ENCODE measurements at regions not wholly inside any gene's neighbourhood (a gene's known extent, or its start where the extent isn't known, plus 50 kb on each side); places are given as distances from the start of the nearest gene placed in this dataset.

DNA sequence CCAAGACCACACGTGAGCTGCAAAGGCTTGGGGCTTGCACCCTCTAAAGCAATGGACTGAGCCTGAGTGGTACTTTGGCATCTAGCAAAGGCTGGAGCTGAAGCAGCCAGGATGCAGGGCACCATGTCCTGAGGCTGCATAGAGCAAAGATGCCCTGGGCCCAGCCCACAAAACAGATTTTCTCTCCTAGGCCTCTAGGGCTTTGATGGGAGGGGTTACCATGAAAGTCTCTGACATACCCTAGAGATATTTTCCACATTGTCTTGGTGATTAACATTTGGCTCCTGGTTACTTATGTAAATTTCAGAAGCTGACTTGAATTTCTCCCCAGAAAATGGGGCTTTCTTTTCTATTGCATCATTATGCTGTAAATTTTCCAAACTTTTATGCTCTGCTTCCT lies 438.3 kb downstream of the SLC16A7 start:
- Histone ChIP-seq H3K9me3 (ENCODE audit: control insufficient read depth in 4 of 4, low read length in 3 of 4) (peaks cover 0 to 10% (median 2%) of the 10 kb centered on the region in 4 donors), H3K27ac (ENCODE audit: low read depth in 1 of 2, low read length in 2 of 2) (no peak overlapping the region)
- WGBS = 69% methylated on average over 1 of the region's 1 CpG

DNA sequence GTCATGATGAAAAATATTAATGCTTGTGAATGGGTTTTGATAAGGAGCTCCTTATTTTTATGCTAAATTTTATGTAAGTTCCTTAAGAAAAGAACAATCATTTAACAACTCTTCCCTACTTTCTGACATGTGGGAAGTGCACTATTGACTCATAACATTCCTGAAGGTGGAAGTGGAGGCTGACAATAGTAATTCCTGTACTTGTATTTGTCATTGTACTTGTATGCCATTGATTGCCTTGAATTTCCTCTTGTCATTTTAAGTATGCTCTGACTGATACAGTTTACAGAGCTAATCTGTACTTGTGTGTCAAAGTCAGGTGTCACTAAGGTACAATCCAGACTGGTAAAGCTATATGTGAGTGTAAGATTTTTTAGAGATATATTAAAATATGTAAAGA lies 440.0 kb downstream of the SLC16A7 start:
- H3K4me1 ChIP-seq (ENCODE audit: control insufficient read depth in 4 of 4, insufficient read depth in 4 of 4, low read length in 3 of 4) = no peaks in the 10 kb centered on the region
- no peak overlapping the region for H3K4me3 ChIP-seq (ENCODE audit: low read depth in 1 of 3, low read length in 3 of 3)
- H3K27ac ChIP-seq (ENCODE audit: low read depth in 1 of 2, low read length in 2 of 2) = no peak overlapping the region
- peaks cover 0 to 10% (median 2%) of the 10 kb centered on the region in 4 donors for H3K9me3 ChIP-seq (ENCODE audit: control insufficient read depth in 4 of 4, low read length in 3 of 4)
- H3K27me3 ChIP-seq (ENCODE audit: control insufficient read depth in 4 of 4, insufficient read depth in 4 of 4, low read length in 3 of 4) = peaks cover 0 to 3% (median 0%) of the 10 kb centered on the region in 4 donors
- DNase-seq (ENCODE audit: low spot score) = no peak
- TF ChIP-seq YY1 (IDR thresholded peaks at IDR 0.05) = no peak
- H3K9ac ChIP-seq (ENCODE audit: low read depth in 1 of 2, low read length in 2 of 2) = no peak overlapping the region
- no peaks in the 10 kb centered on the region for H3K36me3 ChIP-seq (ENCODE audit: control insufficient read depth in 4 of 4, insufficient read depth in 3 of 4, low read depth in 1 of 4, low read length in 3 of 4)

More for the DNA sequence above, 438.3 kb downstream of the SLC16A7 start:
- no peaks in the 10 kb centered on the region for H3K4me1 ChIP-seq (ENCODE audit: control insufficient read depth in 4 of 4, insufficient read depth in 4 of 4, low read length in 3 of 4)
- TF ChIP-seq EGR1 (IDR thresholded peaks at IDR 0.05; ENCODE audit: low read depth in 2 of 2) = no peak
- TF ChIP-seq JUND (IDR thresholded peaks at IDR 0.05) = no peak
- TF ChIP-seq GABPA (IDR thresholded peaks at IDR 0.05 in 1 of 2, conservative IDR thresholded peaks at IDR 0.05 in 1 of 2) = no peak
- TF ChIP-seq RAD21 (IDR thresholded peaks at IDR 0.05) = no peak
- no peak for TF ChIP-seq REST (IDR thresholded peaks at IDR 0.05)
- TF ChIP-seq, protein P1, sequence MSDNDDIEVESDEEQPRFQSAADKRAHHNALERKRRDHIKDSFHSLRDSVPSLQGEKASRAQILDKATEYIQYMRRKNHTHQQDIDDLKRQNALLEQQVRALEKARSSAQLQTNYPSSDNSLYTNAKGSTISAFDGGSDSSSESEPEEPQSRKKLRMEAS (IDR thresholded peaks at IDR 0.05) = no peak
- TF ChIP-seq RXRA (IDR thresholded peaks at IDR 0.05) = no peak
- TF ChIP-seq YY1 (IDR thresholded peaks at IDR 0.05) = no peak
- no peak for TF ChIP-seq HNF4A (conservative IDR thresholded peaks at IDR 0.05)
- TF ChIP-seq CTCF (IDR thresholded peaks at IDR 0.05; ENCODE audit: low read depth, low read length, missing input control) = no peak
- TF ChIP-seq HNF4G (IDR thresholded peaks at IDR 0.05) = no peak
- TF ChIP-seq FOXA2 (IDR thresholded peaks at IDR 0.05) = no peak
- TF ChIP-seq FOXA1 (IDR thresholded peaks at IDR 0.05) = no peak
- TF ChIP-seq SP1 (IDR thresholded peaks at IDR 0.05) = no peak
- H3K4me3 ChIP-seq (ENCODE audit: low read depth in 1 of 3, low read length in 3 of 3) = no peak overlapping the region
- peaks cover 0 to 3% (median 0%) of the 10 kb centered on the region in 4 donors for H3K27me3 ChIP-seq (ENCODE audit: control insufficient read depth in 4 of 4, insufficient read depth in 4 of 4, low read length in 3 of 4)
- H3K9ac ChIP-seq (ENCODE audit: low read depth in 1 of 2, low read length in 2 of 2) = no peak overlapping the region
- no peak for DNase-seq (ENCODE audit: low spot score)
- H3K36me3 ChIP-seq (ENCODE audit: control insufficient read depth in 4 of 4, insufficient read depth in 3 of 4, low read depth in 1 of 4, low read length in 3 of 4) = no peaks in the 10 kb centered on the region

- Histone ChIP-seq H3K27me3 (ENCODE audit: control insufficient read depth in 4 of 4, insufficient read depth in 4 of 4, low read length in 3 of 4) (peaks cover 0 to 3% (median 0%) of the 10 kb centered on the region in 4 donors), H3K9me3 (ENCODE audit: control insufficient read depth in 4 of 4, low read length in 3 of 4) (no peaks in the 10 kb centered on the region), H3K4me1 (ENCODE audit: control insufficient read depth in 4 of 4, insufficient read depth in 4 of 4, low read length in 3 of 4) (no peaks in the 10 kb centered on the region), H3K4me3 (ENCODE audit: low read depth in 1 of 3, low read length in 3 of 3) (no peak overlapping the region), H3K27ac (ENCODE audit: low read depth in 1 of 2, low read length in 2 of 2) (no peak overlapping the region), H3K9ac (ENCODE audit: low read depth in 1 of 2, low read length in 2 of 2) (no peak overlapping the region), H3K36me3 (ENCODE audit: control insufficient read depth in 4 of 4, insufficient read depth in 3 of 4, low read depth in 1 of 4, low read length in 3 of 4) (no peaks in the 10 kb centered on the region)
- no peak for DNase-seq (ENCODE audit: low spot score)
- no peak for TF ChIP-seq JUND (IDR thresholded peaks at IDR 0.05)
- TF ChIP-seq, protein P1 (IDR thresholded peaks at IDR 0.05) = no peak
- TF ChIP-seq FOXA2 (IDR thresholded peaks at IDR 0.05) = no peak
- no peak for TF ChIP-seq FOXA1 (IDR thresholded peaks at IDR 0.05)
- TF ChIP-seq, protein P2, sequence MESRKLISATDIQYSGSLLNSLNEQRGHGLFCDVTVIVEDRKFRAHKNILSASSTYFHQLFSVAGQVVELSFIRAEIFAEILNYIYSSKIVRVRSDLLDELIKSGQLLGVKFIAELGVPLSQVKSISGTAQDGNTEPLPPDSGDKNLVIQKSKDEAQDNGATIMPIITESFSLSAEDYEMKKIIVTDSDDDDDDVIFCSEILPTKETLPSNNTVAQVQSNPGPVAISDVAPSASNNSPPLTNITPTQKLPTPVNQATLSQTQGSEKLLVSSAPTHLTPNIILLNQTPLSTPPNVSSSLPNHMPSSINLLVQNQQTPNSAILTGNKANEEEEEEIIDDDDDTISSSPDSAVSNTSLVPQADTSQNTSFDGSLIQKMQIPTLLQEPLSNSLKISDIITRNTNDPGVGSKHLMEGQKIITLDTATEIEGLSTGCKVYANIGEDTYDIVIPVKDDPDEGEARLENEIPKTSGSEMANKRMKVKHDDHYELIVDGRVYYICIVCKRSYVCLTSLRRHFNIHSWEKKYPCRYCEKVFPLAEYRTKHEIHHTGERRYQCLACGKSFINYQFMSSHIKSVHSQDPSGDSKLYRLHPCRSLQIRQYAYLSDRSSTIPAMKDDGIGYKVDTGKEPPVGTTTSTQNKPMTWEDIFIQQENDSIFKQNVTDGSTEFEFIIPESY (IDR thresholded peaks at IDR 0.05) = no peak
- TF ChIP-seq RXRA (IDR thresholded peaks at IDR 0.05) = no peak
- no peak for TF ChIP-seq TAF1 (conservative IDR thresholded peaks at IDR 0.05)
- TF ChIP-seq RAD21 (IDR thresholded peaks at IDR 0.05) = no peak
These were observed 447.0 kb downstream of the SLC16A7 start for GRCh38 chr12:60042835-60043234.
